ENCODE measurements at regions not wholly inside any gene's neighbourhood (a gene's known extent, or its start where the extent isn't known, plus 50 kb on each side); places are given as distances from the start of the nearest gene placed in this dataset.
A peak's percentile ranks its signal among the peaks of the same experiment; 100 is the strongest.

DNA sequence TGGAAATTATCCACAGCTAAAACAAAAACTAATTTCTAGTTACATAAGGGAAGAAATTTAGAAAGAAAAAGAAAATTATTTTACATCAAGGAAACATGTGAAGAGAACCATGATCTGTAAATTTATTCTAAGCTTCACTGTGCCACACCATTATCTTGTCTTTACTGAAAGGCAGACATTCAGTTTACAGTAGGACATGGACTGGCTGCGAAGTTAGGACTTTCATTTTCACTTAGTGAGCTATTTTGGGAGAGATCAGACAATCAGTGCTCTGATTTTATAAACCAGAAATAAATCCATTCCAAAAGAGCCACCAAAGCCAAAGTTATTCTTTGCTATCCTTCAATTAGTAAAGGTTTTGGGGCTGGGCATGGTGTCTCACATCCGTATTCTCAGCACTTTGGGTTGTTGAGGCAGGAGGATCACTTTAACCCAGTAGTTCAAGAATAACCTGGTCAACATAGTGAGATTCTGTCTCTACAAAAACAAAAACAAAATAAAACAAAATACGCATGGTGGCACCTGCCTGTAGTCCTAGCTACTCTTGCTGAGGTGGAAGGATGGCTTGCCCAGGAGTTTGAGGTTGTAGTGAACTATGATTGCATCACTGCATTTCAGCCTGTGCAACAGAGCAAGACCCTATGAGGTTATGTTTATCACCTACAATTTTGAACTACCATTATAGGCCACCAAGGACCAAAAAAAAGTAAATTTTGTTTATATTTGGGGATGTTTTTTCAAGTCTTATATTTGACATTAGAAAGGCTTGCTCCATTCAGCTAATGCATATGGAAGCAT, 1084.8 kb upstream of the ATXN7L3B start:
- in situ Hi-C loops (cut with HindIII; ENCODE audit: low pct_unique_long_range_greater_than_20kb, low sequenced_read_pairs), result no loop called here
- no peak for TF ChIP-seq JUND (IDR thresholded peaks at IDR 0.05; ENCODE audit: low read depth)
- DNase-seq (ENCODE audit: low read depth in 1 of 2, low spot score in 1 of 2), result no peak

DNA sequence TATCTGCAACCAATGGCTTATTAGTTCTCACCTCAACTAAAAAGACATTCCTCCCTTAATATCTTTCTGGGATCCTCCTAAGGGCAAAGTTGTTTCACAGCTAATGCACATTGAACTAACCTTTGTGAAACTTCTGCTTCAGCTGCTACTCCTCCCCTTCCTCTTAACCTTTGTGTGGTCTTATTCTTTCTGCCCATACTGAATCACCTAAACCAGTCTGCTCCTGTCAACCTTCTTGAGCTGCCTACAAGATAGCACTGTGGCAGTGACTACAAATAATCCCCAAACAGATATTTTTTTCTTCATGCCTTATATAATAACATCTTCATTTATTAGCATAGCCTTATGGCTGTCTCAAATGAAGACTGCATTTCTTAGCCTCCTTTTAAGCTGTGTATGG, 1077.4 kb upstream of the ATXN7L3B start:
- in situ Hi-C loops (cut with HindIII; ENCODE audit: low pct_unique_long_range_greater_than_20kb, low sequenced_read_pairs), result no loop called here
- no peak for TF ChIP-seq JUND (IDR thresholded peaks at IDR 0.05; ENCODE audit: low read depth)
- no peak for DNase-seq (ENCODE audit: low read depth in 1 of 2, low spot score in 1 of 2)

DNA sequence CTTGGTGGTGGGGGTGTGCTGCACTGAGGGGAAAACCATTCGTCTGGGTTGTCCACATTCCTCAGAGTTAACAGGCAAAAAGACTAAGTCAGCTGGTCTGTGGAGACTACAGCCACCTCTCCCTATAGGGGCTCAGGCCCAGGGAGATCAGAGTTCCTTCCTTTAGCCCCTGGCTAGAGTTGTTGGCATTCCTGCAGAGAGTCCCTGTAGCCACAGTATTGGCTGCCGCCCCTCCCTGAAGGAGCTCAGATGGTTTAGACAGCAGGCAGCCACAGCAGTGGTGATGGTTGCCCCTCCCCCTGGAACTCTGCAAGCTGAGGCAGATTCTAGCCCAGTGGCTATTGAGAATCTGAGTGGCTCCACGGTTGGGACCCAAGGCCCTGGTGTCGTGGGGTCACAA, 1072.5 kb upstream of the ATXN7L3B start:
- in situ Hi-C loops (cut with HindIII; ENCODE audit: low pct_unique_long_range_greater_than_20kb, low sequenced_read_pairs), result no loop called here
- DNase-seq (ENCODE audit: low read depth in 1 of 2, low spot score in 1 of 2), result no peak
- TF ChIP-seq JUND (IDR thresholded peaks at IDR 0.05; ENCODE audit: low read depth), result no peak

DNA sequence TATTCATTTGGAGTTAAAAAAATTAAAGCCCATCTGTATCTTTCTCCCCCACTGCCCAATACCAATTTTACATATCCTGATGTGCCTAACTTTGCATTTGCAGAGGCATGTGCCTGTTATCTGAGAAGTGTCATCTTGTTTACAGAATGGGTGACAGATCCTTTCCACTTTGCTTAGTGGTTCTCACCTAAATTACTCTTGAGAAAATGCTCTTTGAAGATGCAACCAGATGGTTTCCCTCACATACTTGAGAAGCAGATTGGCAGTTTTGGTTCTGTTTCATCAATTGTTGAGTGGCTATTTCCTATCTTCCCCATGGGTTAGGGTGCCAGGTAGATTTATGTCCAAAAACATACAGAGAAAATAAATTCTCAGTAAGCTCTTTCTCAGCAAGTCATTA, 1051.4 kb upstream of the ATXN7L3B start:
- no peak for DNase-seq (ENCODE audit: low read depth in 1 of 2, low spot score in 1 of 2)
- in situ Hi-C loops (cut with HindIII; ENCODE audit: low pct_unique_long_range_greater_than_20kb, low sequenced_read_pairs), result no loop called here
- no peak for TF ChIP-seq JUND (IDR thresholded peaks at IDR 0.05; ENCODE audit: low read depth)

DNA sequence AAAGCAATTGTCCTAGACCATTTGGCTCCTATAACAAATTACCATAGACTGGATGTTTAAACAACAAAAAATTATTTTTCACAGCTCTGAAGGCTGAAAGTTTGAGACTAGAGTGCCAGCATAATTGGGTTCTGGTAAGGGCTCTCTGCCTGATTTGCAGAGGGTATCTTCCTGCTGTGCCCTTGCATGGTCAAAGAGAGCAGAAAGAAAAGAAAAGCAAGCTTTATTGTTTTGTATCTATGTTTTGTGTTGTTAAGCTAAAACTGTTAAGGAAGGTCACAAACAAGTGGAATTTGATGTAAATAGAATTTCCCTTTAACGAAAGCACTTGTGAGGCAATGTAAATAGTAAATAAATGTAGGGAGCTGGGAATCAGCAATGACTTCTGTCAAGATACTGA, 1031.0 kb upstream of the ATXN7L3B start:
- TF ChIP-seq JUND (IDR thresholded peaks at IDR 0.05; ENCODE audit: low read depth), result no peak
- in situ Hi-C loops (cut with HindIII; ENCODE audit: low pct_unique_long_range_greater_than_20kb, low sequenced_read_pairs), result no loop called here
- no peak for DNase-seq (ENCODE audit: low read depth in 1 of 2, low spot score in 1 of 2)

DNA sequence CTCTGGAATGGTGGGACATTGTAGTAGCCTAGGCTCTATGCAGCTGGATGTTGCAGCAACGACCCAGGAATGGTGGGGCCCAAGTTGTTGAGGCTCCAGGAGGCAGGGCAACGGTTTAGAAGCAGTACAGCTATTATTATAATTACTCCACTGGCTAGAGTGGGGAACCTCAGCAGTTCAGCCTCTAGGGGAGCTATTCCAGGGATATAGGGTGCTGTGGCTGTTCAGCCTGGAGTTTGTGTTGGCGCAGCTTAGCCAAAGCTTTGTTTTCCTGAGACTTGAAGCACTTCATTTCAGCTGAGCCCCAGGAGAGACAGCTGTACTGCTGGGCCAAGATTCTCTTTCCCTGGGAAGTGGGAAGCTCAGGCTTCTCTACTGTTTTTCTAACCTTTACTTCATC, 1023.0 kb upstream of the ATXN7L3B start:
- in situ Hi-C loops (cut with HindIII; ENCODE audit: low pct_unique_long_range_greater_than_20kb, low sequenced_read_pairs), result no loop called here
- DNase-seq (ENCODE audit: low read depth in 1 of 2, low spot score in 1 of 2), result peak; percentile 10 to 61
- no peak for TF ChIP-seq JUND (IDR thresholded peaks at IDR 0.05; ENCODE audit: low read depth)

DNA sequence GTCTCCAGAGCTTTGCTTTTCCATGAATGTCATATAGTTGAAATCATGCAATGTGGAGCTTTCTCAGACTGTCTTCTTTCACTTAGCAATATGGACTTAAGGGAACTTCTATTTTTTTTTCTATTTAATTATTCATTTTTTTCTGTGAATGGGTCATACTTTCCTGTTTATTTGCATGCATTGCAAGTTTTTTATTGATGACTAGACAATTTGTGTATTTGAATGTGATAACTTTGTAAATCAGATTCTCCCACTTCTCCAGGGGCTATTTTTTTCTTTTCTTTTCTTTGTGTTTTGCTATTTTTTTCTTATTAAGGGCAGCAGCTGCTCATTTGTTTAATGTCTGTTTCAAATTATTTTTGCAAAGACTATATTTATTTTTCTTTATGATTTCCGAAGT, 1019.8 kb upstream of the ATXN7L3B start:
- in situ Hi-C loops (cut with HindIII; ENCODE audit: low pct_unique_long_range_greater_than_20kb, low sequenced_read_pairs), result no loop called here
- DNase-seq (ENCODE audit: low read depth in 1 of 2, low spot score in 1 of 2), result no peak
- no peak for TF ChIP-seq JUND (IDR thresholded peaks at IDR 0.05; ENCODE audit: low read depth)

DNA sequence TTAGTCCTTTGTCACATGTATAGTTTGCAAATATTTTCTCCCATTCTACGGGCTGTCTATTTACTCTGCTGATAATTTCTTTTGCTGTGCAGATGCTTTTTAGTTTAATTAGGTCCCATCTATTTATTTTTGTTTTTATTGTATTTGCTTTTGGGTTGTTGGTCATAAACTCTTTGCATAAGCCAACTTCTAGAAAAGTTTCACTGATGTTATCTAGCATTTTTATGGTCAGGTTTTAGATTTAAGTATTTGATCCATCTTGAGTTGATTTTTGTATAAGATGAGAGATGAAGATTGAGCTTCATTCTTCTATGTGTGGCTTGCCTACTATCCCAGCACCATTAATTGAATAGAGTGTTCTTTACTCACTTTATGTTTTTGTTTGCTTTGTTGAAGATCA, 1008.4 kb upstream of the ATXN7L3B start:
- peak in 1 of 2 experiments; percentile 33 for DNase-seq (ENCODE audit: low read depth in 1 of 2, low spot score in 1 of 2)
- peak; percentile 28; the same call in 1 of the 2 replicates for TF ChIP-seq JUND (IDR thresholded peaks at IDR 0.05; ENCODE audit: low read depth)
- in situ Hi-C loops (cut with HindIII; ENCODE audit: low pct_unique_long_range_greater_than_20kb, low sequenced_read_pairs), result no loop called here

DNA sequence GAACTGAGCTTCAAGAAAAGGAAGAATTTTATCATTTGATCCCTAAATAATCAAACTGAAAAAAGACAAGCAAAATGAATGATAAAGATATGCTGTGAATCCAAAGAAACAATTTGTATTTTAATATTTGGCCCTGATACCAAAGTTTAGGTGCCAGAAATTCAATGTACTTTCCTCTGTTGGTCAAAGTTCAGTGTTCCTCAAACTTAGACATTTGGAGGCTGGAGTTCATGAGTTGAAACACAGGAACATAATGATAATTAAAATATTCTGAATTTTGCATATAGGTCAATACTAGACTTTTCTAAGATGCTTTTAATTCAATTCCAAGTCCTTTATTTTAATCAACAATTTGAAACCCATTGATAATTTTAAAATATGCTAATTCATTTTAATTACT, 1007.7 kb upstream of the ATXN7L3B start:
- no peak for TF ChIP-seq JUND (IDR thresholded peaks at IDR 0.05; ENCODE audit: low read depth)
- no peak for DNase-seq (ENCODE audit: low read depth in 1 of 2, low spot score in 1 of 2)
- in situ Hi-C loops (cut with HindIII; ENCODE audit: low pct_unique_long_range_greater_than_20kb, low sequenced_read_pairs), result no loop called here

DNA sequence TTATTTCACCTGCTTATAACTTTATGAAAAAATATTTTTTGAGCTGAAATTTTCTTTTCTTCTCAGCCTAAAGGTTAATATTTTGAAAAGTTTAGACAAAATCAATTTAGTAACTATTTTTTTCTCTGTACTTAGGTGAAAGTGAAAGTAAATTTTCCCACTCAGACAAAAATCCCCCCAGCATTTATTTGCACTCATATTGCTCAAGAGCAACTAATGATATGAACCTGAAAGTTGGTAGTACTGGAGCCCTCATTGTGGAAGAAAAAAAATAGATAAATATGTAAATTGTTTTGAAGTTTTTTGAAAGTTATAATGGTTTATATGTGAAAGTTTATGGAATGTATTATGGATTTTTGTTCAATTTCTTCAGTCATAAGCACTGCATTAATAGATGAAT, 1005.9 kb upstream of the ATXN7L3B start:
- no peak for DNase-seq (ENCODE audit: low read depth in 1 of 2, low spot score in 1 of 2)
- no peak for TF ChIP-seq JUND (IDR thresholded peaks at IDR 0.05; ENCODE audit: low read depth)
- in situ Hi-C loops (cut with HindIII; ENCODE audit: low pct_unique_long_range_greater_than_20kb, low sequenced_read_pairs), result no loop called here

DNA sequence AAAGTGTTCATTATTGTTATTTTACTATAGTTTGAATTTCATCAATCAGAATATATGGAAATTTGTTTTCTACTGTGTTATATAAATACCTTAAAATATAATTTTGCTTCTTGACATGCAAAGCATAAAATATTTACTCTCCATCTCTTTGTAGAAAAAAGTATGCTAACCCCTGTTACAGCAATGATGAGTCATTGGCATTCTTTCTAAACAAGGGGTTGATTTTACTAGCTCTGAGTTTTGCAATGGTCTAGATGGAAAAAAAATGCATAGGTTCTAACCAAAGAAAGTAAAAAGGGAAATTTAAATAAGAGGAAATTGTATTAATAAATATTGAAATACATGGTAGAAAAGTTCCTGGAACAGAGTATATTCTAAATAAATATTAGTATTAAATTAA, 990.2 kb upstream of the ATXN7L3B start:
- DNase-seq (ENCODE audit: low read depth in 1 of 2, low spot score in 1 of 2), result no peak
- in situ Hi-C loops (cut with HindIII; ENCODE audit: low pct_unique_long_range_greater_than_20kb, low sequenced_read_pairs), result no loop called here
- TF ChIP-seq JUND (IDR thresholded peaks at IDR 0.05; ENCODE audit: low read depth), result no peak

DNA sequence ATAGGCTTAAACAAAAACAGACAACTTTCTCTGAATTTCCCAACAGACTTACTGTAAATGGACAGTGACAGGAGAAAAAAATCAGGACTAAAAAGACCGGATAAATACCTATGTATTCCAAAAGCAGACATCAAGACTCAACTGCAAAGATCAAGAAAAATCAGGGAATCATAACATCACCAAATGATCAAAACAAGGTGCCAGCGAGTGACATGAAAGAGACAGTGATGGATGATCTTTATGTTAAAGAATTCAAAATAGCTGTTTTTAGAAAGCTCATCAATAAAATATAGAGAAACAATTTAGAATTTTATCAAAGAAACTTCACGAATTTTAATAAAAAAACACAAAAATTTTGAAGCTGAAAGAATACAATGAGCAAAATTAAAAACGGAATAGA, 952.5 kb upstream of the ATXN7L3B start:
- in situ Hi-C loops (cut with HindIII; ENCODE audit: low pct_unique_long_range_greater_than_20kb, low sequenced_read_pairs), result no loop called here
- DNase-seq (ENCODE audit: low read depth in 1 of 2, low spot score in 1 of 2), result no peak
- no peak for TF ChIP-seq JUND (IDR thresholded peaks at IDR 0.05; ENCODE audit: low read depth)

DNA sequence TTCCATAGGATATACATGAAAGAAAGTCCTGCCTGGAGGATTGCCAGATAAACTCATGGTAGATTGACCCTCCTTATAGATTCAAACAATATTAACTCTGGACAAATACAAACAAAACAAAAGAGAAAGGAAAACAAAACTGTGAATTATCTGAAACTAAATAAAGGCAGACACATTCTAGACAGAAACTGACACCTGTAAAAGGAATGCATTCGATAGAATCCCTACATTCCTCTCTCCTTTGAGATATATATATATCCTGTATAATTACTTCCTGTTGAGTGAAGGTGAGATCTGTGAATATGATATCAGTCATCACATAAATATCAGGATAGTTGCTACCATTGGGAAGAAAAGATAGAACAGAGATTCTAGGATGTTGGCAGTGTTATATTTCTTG, 948.4 kb upstream of the ATXN7L3B start:
- in situ Hi-C loops (cut with HindIII; ENCODE audit: low pct_unique_long_range_greater_than_20kb, low sequenced_read_pairs), result no loop called here
- TF ChIP-seq JUND (IDR thresholded peaks at IDR 0.05; ENCODE audit: low read depth), result no peak
- no peak for DNase-seq (ENCODE audit: low read depth in 1 of 2, low spot score in 1 of 2)

DNA sequence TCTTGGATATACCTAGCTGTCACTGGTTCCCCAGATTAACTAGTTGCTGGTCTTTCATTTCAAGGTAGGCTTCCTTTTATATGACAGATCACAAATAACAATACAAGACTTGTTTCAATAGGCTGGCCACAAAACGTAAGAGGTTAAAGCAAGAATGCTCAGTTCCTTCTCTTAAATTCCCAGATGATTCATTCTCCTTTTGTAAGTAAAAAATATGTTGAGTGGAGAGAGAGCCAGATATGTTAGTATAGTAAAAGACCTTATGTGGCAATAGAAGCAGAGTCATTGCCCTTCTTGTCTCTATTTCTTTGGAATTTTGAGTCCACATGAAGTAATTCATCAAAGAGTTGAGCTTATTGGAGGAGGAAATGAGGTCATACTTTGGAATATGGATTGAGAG, 939.0 kb upstream of the ATXN7L3B start:
- in situ Hi-C loops (cut with HindIII; ENCODE audit: low pct_unique_long_range_greater_than_20kb, low sequenced_read_pairs), result no loop called here
- TF ChIP-seq JUND (IDR thresholded peaks at IDR 0.05; ENCODE audit: low read depth), result no peak
- DNase-seq (ENCODE audit: low read depth in 1 of 2, low spot score in 1 of 2), result no peak

Measured in T47D (cell line).